NB4 (cell line): ENCODE measurements at regions not wholly inside any gene's neighbourhood (a gene's known extent, or its start where the extent isn't known, plus 50 kb on each side); places are given as distances from the start of the nearest gene placed in this dataset.

ENCODE experiments used
- CTCF ChIP-seq: IDR thresholded peaks from one replicate; pipeline ENCODE4 v1.5.1; 2012; ENCODE audit warnings: low read depth, low read length
- MAX ChIP-seq: IDR thresholded peaks from 2 replicates; pipeline ENCODE4 v1.6.1; 2011; ENCODE audit warnings: low read depth, low read length
- POLR2A ChIP-seq: IDR thresholded peaks from 2 replicates; pipeline ENCODE4 v1.6.1; 2011; ENCODE audit warnings: mild to moderate bottlenecking; ENCODE audit not compliant: insufficient read length; ENCODE audit errors: extremely low read depth

- TF ChIP-seq CTCF, result no peak
- no peak for TF ChIP-seq POLR2A
- TF ChIP-seq MAX, result no peak
Observed at GRCh38 chr5:105397749-105398148, 1835.2 kb upstream of the NUDT12 start.
